HG03520 (cell line): ENCODE measurements at regions not wholly inside any gene's neighbourhood (a gene's known extent, or its start where the extent isn't known, plus 50 kb on each side); places are given as distances from the start of the nearest gene placed in this dataset.

ENCODE experiments used
- ATAC-seq: cut with Tn5 transposase; IDR thresholded peaks from one replicate; pipeline ENCODE4 v1.9.1; 2021; ENCODE audit warnings: mild to moderate bottlenecking, moderate library complexity; ENCODE audit not compliant: unreplicated experiment

DNA sequence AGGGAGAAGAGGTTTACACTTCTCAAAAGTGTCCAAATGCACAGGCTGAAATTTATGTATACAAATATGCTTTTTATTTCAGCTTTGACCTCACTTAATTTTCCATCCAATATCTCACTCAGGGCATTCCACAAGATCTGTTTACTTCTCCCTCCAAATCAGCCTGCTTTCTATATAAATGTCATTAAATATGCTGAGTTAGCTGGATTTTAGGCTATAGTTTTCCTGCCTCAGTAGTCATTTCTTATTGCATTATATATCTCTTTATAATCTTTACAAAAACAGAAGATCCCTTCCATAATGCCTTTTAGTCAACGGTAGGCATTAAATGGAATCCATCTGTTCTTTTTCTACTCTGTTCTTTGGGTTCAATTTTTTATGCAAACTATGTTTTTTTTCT lies 71.7 kb upstream of the KCND2 start:
- no peak for ATAC-seq

- no peak for ATAC-seq
Observed at GRCh38 chr7:120205101-120205500, 67.9 kb upstream of the KCND2 start.

- ATAC-seq, result no peak
Observed at GRCh38 chr7:120207037-120207436, 65.9 kb upstream of the KCND2 start.

DNA sequence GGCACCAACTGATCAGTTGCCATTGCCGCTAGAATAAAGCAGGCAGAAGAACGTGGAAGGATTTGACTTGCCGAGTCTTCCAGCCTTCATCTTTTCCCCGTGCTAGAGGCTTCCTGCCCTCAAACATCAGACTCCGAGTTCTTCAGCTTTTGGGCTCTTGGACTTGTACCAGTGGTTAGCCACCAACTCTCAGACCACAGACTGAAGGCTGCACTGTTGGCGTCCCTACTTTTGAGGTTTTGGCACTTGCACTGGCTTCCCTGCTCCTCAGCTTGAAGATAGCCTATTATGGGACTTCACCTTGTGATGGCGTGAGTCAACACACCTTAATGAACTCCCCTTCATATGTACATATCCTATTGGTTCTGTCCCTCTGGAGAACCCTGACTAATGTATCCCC lies 57.3 kb upstream of the KCND2 start:
- ATAC-seq, result no peak

- no peak for ATAC-seq
Observed at GRCh38 chr7:120216947-120217346, 56.0 kb upstream of the KCND2 start.

GRCh38 chr7:120218712-120219111 lies 54.3 kb upstream of the KCND2 start:
- ATAC-seq, result no peak

DNA sequence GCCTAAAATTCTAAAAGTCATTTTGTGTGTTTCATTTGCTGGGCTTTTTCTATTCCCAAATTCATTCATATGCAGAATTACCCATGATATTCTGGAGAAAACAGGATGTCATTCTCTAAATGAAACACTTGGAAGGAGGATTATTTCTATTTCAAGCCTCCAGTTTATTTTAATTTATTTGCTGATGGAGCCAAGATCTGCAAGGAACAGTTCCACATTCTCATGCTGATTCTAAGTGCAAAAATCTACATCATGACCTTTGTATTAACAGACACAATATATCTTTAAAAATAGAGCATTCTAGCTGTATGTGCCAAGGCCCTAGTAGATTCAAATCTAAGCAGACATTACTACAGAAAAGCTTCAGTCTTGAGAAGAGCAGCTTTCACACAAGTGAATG lies 51.3 kb upstream of the KCND2 start:
- no peak for ATAC-seq
